ENCODE measurements at regions not wholly inside any gene's neighbourhood (a gene's known extent, or its start where the extent isn't known, plus 50 kb on each side); places are given as distances from the start of the nearest gene placed in this dataset.
"Not testable (repeated sequence)": the region's sequence is repeated elsewhere in the genome, so short reads cannot be mapped to it uniquely, and the experiment has no call there.

- not testable (repeated sequence) for H3K36me3 ChIP-seq (ENCODE audit: control insufficient read depth in 4 of 4, insufficient read depth in 3 of 4, low read depth in 1 of 4, low read length in 3 of 4); H3K9ac ChIP-seq (ENCODE audit: low read depth in 1 of 2, low read length in 2 of 2); DNase-seq (ENCODE audit: low spot score); H3K27me3 ChIP-seq (ENCODE audit: control insufficient read depth in 4 of 4, insufficient read depth in 4 of 4, low read length in 3 of 4); H3K9me3 ChIP-seq (ENCODE audit: control insufficient read depth in 4 of 4, low read length in 3 of 4); H3K4me1 ChIP-seq (ENCODE audit: control insufficient read depth in 4 of 4, insufficient read depth in 4 of 4, low read length in 3 of 4); H3K27ac ChIP-seq (ENCODE audit: low read depth in 1 of 2, low read length in 2 of 2); H3K4me3 ChIP-seq (ENCODE audit: low read depth in 1 of 3, low read length in 3 of 3)
- 75% methylated on average over 3 of the region's 3 CpGs for WGBS
These were observed 59.5 kb upstream of the FAM90A26 start for GRCh38 chr4:9110700-9111099.

GRCh38 chr4:9103148-9103524 is 67.1 kb upstream of the FAM90A26 start:
- not testable (repeated sequence) for H3K4me1 ChIP-seq (ENCODE audit: control insufficient read depth in 4 of 4, insufficient read depth in 4 of 4, low read length in 3 of 4); H3K36me3 ChIP-seq (ENCODE audit: control insufficient read depth in 4 of 4, insufficient read depth in 3 of 4, low read depth in 1 of 4, low read length in 3 of 4); H3K9me3 ChIP-seq (ENCODE audit: control insufficient read depth in 4 of 4, low read length in 3 of 4); DNase-seq (ENCODE audit: low spot score); H3K4me3 ChIP-seq (ENCODE audit: low read depth in 1 of 3, low read length in 3 of 3); H3K27ac ChIP-seq (ENCODE audit: low read depth in 1 of 2, low read length in 2 of 2); H3K27me3 ChIP-seq (ENCODE audit: control insufficient read depth in 4 of 4, insufficient read depth in 4 of 4, low read length in 3 of 4); H3K9ac ChIP-seq (ENCODE audit: low read depth in 1 of 2, low read length in 2 of 2)
- TF ChIP-seq RAD21 (IDR thresholded peaks at IDR 0.05): peak in 1 of 2 donors; percentile 21
- WGBS: 28% methylated on average over 6 of the region's 6 CpGs

- WGBS: 79% methylated on average over 22 of the region's 22 CpGs
- not testable (repeated sequence) for DNase-seq (ENCODE audit: low spot score); H3K27ac ChIP-seq (ENCODE audit: low read depth in 1 of 2, low read length in 2 of 2); H3K4me3 ChIP-seq (ENCODE audit: low read depth in 1 of 3, low read length in 3 of 3); H3K4me1 ChIP-seq (ENCODE audit: control insufficient read depth in 4 of 4, insufficient read depth in 4 of 4, low read length in 3 of 4); H3K9ac ChIP-seq (ENCODE audit: low read depth in 1 of 2, low read length in 2 of 2); H3K36me3 ChIP-seq (ENCODE audit: control insufficient read depth in 4 of 4, insufficient read depth in 3 of 4, low read depth in 1 of 4, low read length in 3 of 4); H3K27me3 ChIP-seq (ENCODE audit: control insufficient read depth in 4 of 4, insufficient read depth in 4 of 4, low read length in 3 of 4); H3K9me3 ChIP-seq (ENCODE audit: control insufficient read depth in 4 of 4, low read length in 3 of 4)
These were observed 67.6 kb upstream of the FAM90A26 start for GRCh38 chr4:9102471-9103147.

GRCh38 chr4:9096330-9096729 is 73.9 kb upstream of the FAM90A26 start:
- not testable (repeated sequence) for H3K9me3 ChIP-seq (ENCODE audit: control insufficient read depth in 4 of 4, low read length in 3 of 4); H3K4me1 ChIP-seq (ENCODE audit: control insufficient read depth in 4 of 4, insufficient read depth in 4 of 4, low read length in 3 of 4); H3K27me3 ChIP-seq (ENCODE audit: control insufficient read depth in 4 of 4, insufficient read depth in 4 of 4, low read length in 3 of 4); DNase-seq (ENCODE audit: low spot score); H3K9ac ChIP-seq (ENCODE audit: low read depth in 1 of 2, low read length in 2 of 2); H3K4me3 ChIP-seq (ENCODE audit: low read depth in 1 of 3, low read length in 3 of 3); H3K36me3 ChIP-seq (ENCODE audit: control insufficient read depth in 4 of 4, insufficient read depth in 3 of 4, low read depth in 1 of 4, low read length in 3 of 4); H3K27ac ChIP-seq (ENCODE audit: low read depth in 1 of 2, low read length in 2 of 2)
- 91% methylated on average over 5 of the region's 5 CpGs for WGBS

GRCh38 chr4:9078796-9079195 is 91.4 kb upstream of the FAM90A26 start:
- WGBS: 92% methylated on average over 15 of the region's 15 CpGs
- not testable (repeated sequence) for H3K4me1 ChIP-seq (ENCODE audit: control insufficient read depth in 4 of 4, insufficient read depth in 4 of 4, low read length in 3 of 4); H3K36me3 ChIP-seq (ENCODE audit: control insufficient read depth in 4 of 4, insufficient read depth in 3 of 4, low read depth in 1 of 4, low read length in 3 of 4); H3K9ac ChIP-seq (ENCODE audit: low read depth in 1 of 2, low read length in 2 of 2); DNase-seq (ENCODE audit: low spot score); H3K27me3 ChIP-seq (ENCODE audit: control insufficient read depth in 4 of 4, insufficient read depth in 4 of 4, low read length in 3 of 4); H3K9me3 ChIP-seq (ENCODE audit: control insufficient read depth in 4 of 4, low read length in 3 of 4); H3K4me3 ChIP-seq (ENCODE audit: low read depth in 1 of 3, low read length in 3 of 3); H3K27ac ChIP-seq (ENCODE audit: low read depth in 1 of 2, low read length in 2 of 2)

GRCh38 chr4:9076974-9077373 is 93.2 kb upstream of the FAM90A26 start:
- not testable (repeated sequence) for DNase-seq (ENCODE audit: low spot score); H3K4me1 ChIP-seq (ENCODE audit: control insufficient read depth in 4 of 4, insufficient read depth in 4 of 4, low read length in 3 of 4); H3K4me3 ChIP-seq (ENCODE audit: low read depth in 1 of 3, low read length in 3 of 3); H3K9ac ChIP-seq (ENCODE audit: low read depth in 1 of 2, low read length in 2 of 2); H3K9me3 ChIP-seq (ENCODE audit: control insufficient read depth in 4 of 4, low read length in 3 of 4); H3K27ac ChIP-seq (ENCODE audit: low read depth in 1 of 2, low read length in 2 of 2); H3K27me3 ChIP-seq (ENCODE audit: control insufficient read depth in 4 of 4, insufficient read depth in 4 of 4, low read length in 3 of 4); H3K36me3 ChIP-seq (ENCODE audit: control insufficient read depth in 4 of 4, insufficient read depth in 3 of 4, low read depth in 1 of 4, low read length in 3 of 4)
- 84% methylated on average over 3 of the region's 3 CpGs for WGBS

GRCh38 chr4:9076486-9076885 is 93.7 kb upstream of the FAM90A26 start:
- not testable (repeated sequence) for H3K4me3 ChIP-seq (ENCODE audit: low read depth in 1 of 3, low read length in 3 of 3); H3K36me3 ChIP-seq (ENCODE audit: control insufficient read depth in 4 of 4, insufficient read depth in 3 of 4, low read depth in 1 of 4, low read length in 3 of 4); H3K4me1 ChIP-seq (ENCODE audit: control insufficient read depth in 4 of 4, insufficient read depth in 4 of 4, low read length in 3 of 4); H3K27ac ChIP-seq (ENCODE audit: low read depth in 1 of 2, low read length in 2 of 2); DNase-seq (ENCODE audit: low spot score); H3K27me3 ChIP-seq (ENCODE audit: control insufficient read depth in 4 of 4, insufficient read depth in 4 of 4, low read length in 3 of 4); H3K9ac ChIP-seq (ENCODE audit: low read depth in 1 of 2, low read length in 2 of 2); H3K9me3 ChIP-seq (ENCODE audit: control insufficient read depth in 4 of 4, low read length in 3 of 4)
- WGBS: 92% methylated on average over 2 of the region's 2 CpGs

GRCh38 chr4:9073371-9073770 is 96.8 kb upstream of the FAM90A26 start:
- not testable (repeated sequence) for H3K36me3 ChIP-seq (ENCODE audit: control insufficient read depth in 4 of 4, insufficient read depth in 3 of 4, low read depth in 1 of 4, low read length in 3 of 4); DNase-seq (ENCODE audit: low spot score); H3K27me3 ChIP-seq (ENCODE audit: control insufficient read depth in 4 of 4, insufficient read depth in 4 of 4, low read length in 3 of 4); H3K27ac ChIP-seq (ENCODE audit: low read depth in 1 of 2, low read length in 2 of 2); H3K9ac ChIP-seq (ENCODE audit: low read depth in 1 of 2, low read length in 2 of 2); H3K4me1 ChIP-seq (ENCODE audit: control insufficient read depth in 4 of 4, insufficient read depth in 4 of 4, low read length in 3 of 4); H3K9me3 ChIP-seq (ENCODE audit: control insufficient read depth in 4 of 4, low read length in 3 of 4); H3K4me3 ChIP-seq (ENCODE audit: low read depth in 1 of 3, low read length in 3 of 3)
- WGBS: 83% methylated on average over 6 of the region's 6 CpGs

Data from liver (tissue), 7 donors.